ENCODE measurements at regions not wholly inside any gene's neighbourhood (a gene's known extent, or its start where the extent isn't known, plus 50 kb on each side); places are given as distances from the start of the nearest gene placed in this dataset.

GRCh38 chrX:39582091-39582490 is 515.7 kb downstream of the BCOR start:
- TF ChIP-seq CTCF (IDR thresholded peaks at IDR 0.05) (no peak), TAF1 (IDR thresholded peaks at IDR 0.05; ENCODE audit: borderline replicate concordance, low read depth, low read length) (no peak), RAD21 (IDR thresholded peaks at IDR 0.05; ENCODE audit: low read length) (no peak), EP300 (IDR thresholded peaks at IDR 0.05; ENCODE audit: borderline replicate concordance in 1 of 2, low read depth in 1 of 2, low read length in 1 of 2) (no peak), MAX (IDR thresholded peaks at IDR 0.05; ENCODE audit: low read depth) (no peak), FOXM1 (IDR thresholded peaks at IDR 0.05; ENCODE audit: low read depth) (no peak), USF1 (IDR thresholded peaks at IDR 0.05; ENCODE audit: borderline replicate concordance, low read depth) (no peak), NRF1 (IDR thresholded peaks at IDR 0.05; ENCODE audit: low read depth, low read length) (no peak)
